ENCODE measurements at regions not wholly inside any gene's neighbourhood (a gene's known extent, or its start where the extent isn't known, plus 50 kb on each side); places are given as distances from the start of the nearest gene placed in this dataset.
"Not testable (repeated sequence)": the region's sequence is repeated elsewhere in the genome, so short reads cannot be mapped to it uniquely, and the experiment has no call there.

GRCh38 chr2:153404792-153405191 is 73.8 kb downstream of the RPRM start:
- Mint-ChIP-seq H3K4me1 (ENCODE audit: low read depth) (no peaks in the 10 kb centered on the region), H3K36me3 (ENCODE audit: low read depth) (no peaks in the 10 kb centered on the region), H3K9me3 (ENCODE audit: low read depth) (no peaks in the 10 kb centered on the region), H3K27me3 (ENCODE audit: low read depth) (peaks cover 2% of the 10 kb centered on the region), H3K4me3 (ENCODE audit: unreplicated experiment) (no peak overlapping the region), H3K27ac (ENCODE audit: unreplicated experiment) (no peak overlapping the region)
- no peak for DNase-seq (ENCODE audit: low spot score)
- TF ChIP-seq CTCF (IDR thresholded peaks at IDR 0.05): no peak

GRCh38 chr2:153403940-153404339 is 74.6 kb downstream of the RPRM start:
- Mint-ChIP-seq H3K27me3 (ENCODE audit: low read depth) (peaks cover 2% of the 10 kb centered on the region), H3K4me1 (ENCODE audit: low read depth) (no peaks in the 10 kb centered on the region), H3K4me3 (ENCODE audit: unreplicated experiment) (no peak overlapping the region), H3K36me3 (ENCODE audit: low read depth) (no peaks in the 10 kb centered on the region), H3K9me3 (ENCODE audit: low read depth) (peaks cover 2% of the 10 kb centered on the region), H3K27ac (ENCODE audit: unreplicated experiment) (no peak overlapping the region)
- DNase-seq (ENCODE audit: low spot score): no peak
- TF ChIP-seq CTCF (IDR thresholded peaks at IDR 0.05): no peak

- H3K9me3 Mint-ChIP-seq (ENCODE audit: low read depth); DNase-seq (ENCODE audit: low spot score); H3K4me3 Mint-ChIP-seq (ENCODE audit: unreplicated experiment); H3K36me3 Mint-ChIP-seq (ENCODE audit: low read depth); H3K27ac Mint-ChIP-seq (ENCODE audit: unreplicated experiment); H3K4me1 Mint-ChIP-seq (ENCODE audit: low read depth); H3K27me3 Mint-ChIP-seq (ENCODE audit: low read depth): not testable (repeated sequence)
Observed at GRCh38 chr2:153403352-153403751, 75.2 kb downstream of the RPRM start.

- no peaks in the 10 kb centered on the region for H3K4me1 Mint-ChIP-seq (ENCODE audit: low read depth)
- no peak for TF ChIP-seq CTCF (IDR thresholded peaks at IDR 0.05)
- H3K9me3 Mint-ChIP-seq (ENCODE audit: low read depth): peaks cover 15% of the 10 kb centered on the region
- H3K27ac Mint-ChIP-seq (ENCODE audit: unreplicated experiment): no peak overlapping the region
- DNase-seq (ENCODE audit: low spot score): no peak
- H3K4me3 Mint-ChIP-seq (ENCODE audit: unreplicated experiment): no peak overlapping the region
- no peaks in the 10 kb centered on the region for H3K36me3 Mint-ChIP-seq (ENCODE audit: low read depth)
- no peaks in the 10 kb centered on the region for H3K27me3 Mint-ChIP-seq (ENCODE audit: low read depth)
Observed at GRCh38 chr2:153394686-153395085, 83.9 kb downstream of the RPRM start.

GRCh38 chr2:153394247-153394646 is 84.3 kb downstream of the RPRM start:
- Mint-ChIP-seq H3K9me3 (ENCODE audit: low read depth) (peaks cover 14% of the 10 kb centered on the region), H3K4me3 (ENCODE audit: unreplicated experiment) (no peak overlapping the region), H3K36me3 (ENCODE audit: low read depth) (no peaks in the 10 kb centered on the region), H3K4me1 (ENCODE audit: low read depth) (no peaks in the 10 kb centered on the region), H3K27ac (ENCODE audit: unreplicated experiment) (no peak overlapping the region), H3K27me3 (ENCODE audit: low read depth) (no peaks in the 10 kb centered on the region)
- TF ChIP-seq CTCF (IDR thresholded peaks at IDR 0.05): no peak
- DNase-seq (ENCODE audit: low spot score): no peak

GRCh38 chr2:153393518-153393917 is 85.0 kb downstream of the RPRM start:
- no peak for TF ChIP-seq CTCF (IDR thresholded peaks at IDR 0.05)
- Mint-ChIP-seq H3K36me3 (ENCODE audit: low read depth) (no peaks in the 10 kb centered on the region), H3K4me3 (ENCODE audit: unreplicated experiment) (no peak overlapping the region), H3K27ac (ENCODE audit: unreplicated experiment) (no peak overlapping the region), H3K9me3 (ENCODE audit: low read depth) (peaks cover 12% of the 10 kb centered on the region), H3K27me3 (ENCODE audit: low read depth) (no peaks in the 10 kb centered on the region), H3K4me1 (ENCODE audit: low read depth) (no peaks in the 10 kb centered on the region)
- no peak for DNase-seq (ENCODE audit: low spot score)
